ENCODE measurements at regions not wholly inside any gene's neighbourhood (a gene's known extent, or its start where the extent isn't known, plus 50 kb on each side); places are given as distances from the start of the nearest gene placed in this dataset.

DNA sequence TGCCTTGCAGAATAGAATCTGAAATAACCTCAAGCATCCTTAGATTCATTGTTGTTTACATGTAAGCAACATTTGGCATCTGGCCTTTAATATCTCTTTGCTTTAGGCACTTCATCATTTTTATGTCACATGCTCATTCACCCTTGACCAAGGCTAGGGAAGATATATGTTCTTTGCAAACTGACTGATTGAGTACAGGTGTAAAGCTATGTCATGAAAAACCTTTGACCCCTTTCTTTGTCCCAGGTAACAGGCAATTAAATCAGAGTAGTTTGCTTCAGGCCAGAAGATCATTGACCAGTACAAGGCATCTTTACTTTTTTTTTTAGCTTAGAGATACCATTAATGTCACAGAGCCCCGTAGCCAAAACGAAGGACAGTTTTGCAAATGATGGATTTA, 520.6 kb downstream of the STK39 start:
- TF ChIP-seq, protein P1, sequence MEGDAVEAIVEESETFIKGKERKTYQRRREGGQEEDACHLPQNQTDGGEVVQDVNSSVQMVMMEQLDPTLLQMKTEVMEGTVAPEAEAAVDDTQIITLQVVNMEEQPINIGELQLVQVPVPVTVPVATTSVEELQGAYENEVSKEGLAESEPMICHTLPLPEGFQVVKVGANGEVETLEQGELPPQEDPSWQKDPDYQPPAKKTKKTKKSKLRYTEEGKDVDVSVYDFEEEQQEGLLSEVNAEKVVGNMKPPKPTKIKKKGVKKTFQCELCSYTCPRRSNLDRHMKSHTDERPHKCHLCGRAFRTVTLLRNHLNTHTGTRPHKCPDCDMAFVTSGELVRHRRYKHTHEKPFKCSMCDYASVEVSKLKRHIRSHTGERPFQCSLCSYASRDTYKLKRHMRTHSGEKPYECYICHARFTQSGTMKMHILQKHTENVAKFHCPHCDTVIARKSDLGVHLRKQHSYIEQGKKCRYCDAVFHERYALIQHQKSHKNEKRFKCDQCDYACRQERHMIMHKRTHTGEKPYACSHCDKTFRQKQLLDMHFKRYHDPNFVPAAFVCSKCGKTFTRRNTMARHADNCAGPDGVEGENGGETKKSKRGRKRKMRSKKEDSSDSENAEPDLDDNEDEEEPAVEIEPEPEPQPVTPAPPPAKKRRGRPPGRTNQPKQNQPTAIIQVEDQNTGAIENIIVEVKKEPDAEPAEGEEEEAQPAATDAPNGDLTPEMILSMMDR (IDR thresholded peaks at IDR 0.05): no peak
- TF ChIP-seq EP300 (IDR thresholded peaks at IDR 0.05) (no peak), POLR2A (IDR thresholded peaks at IDR 0.05) (no peak)
